K562 (cell line): ENCODE measurements at regions not wholly inside any gene's neighbourhood (a gene's known extent, or its start where the extent isn't known, plus 50 kb on each side); places are given as distances from the start of the nearest gene placed in this dataset.

Experiments used
- CC2D1A ChIP-seq: fragments of 450-650 bp; IDR thresholded peaks from 2 replicates; pipeline ENCODE4 v1.6.1; 2017; ENCODE audit warnings: mild to moderate bottlenecking
- CHD1 ChIP-seq: fragments of 200-600 bp; sonication (generic); IDR thresholded peaks from one replicate; pipeline ENCODE4 v1.6.1; 2012; ENCODE audit warnings: mild to moderate bottlenecking, moderate library complexity, low read length, inconsistent platforms
- FOXA3 ChIP-seq, 2 experiments: fragments of 450-650 bp in 1 of 2; sonication (generic) in 1 of 2; formaldehyde crosslinking; IDR thresholded peaks in 1 of 2; conservative IDR thresholded peaks in 1 of 2; 2 replicates each; pipeline versions ENCODE4 v1.4.0 to v1.8.0; 2020 to 2022; ENCODE audit warnings: mild to moderate bottlenecking in 2 of 2, missing genetic modification reagents in 1 of 2
- NCOA4 ChIP-seq: fragments of 450-650 bp; IDR thresholded peaks from 2 replicates; pipeline ENCODE4 v1.6.1; 2018; ENCODE audit warnings: mild to moderate bottlenecking; ENCODE audit not compliant: partially characterized antibody
- NFXL1 ChIP-seq: fragments of 450-650 bp; formaldehyde crosslinking; IDR thresholded peaks from 2 replicates; pipeline ENCODE4 v1.4.0; 2021; ENCODE audit warnings: mild to moderate bottlenecking
- POLR2A ChIP-seq: fragments of 450-650 bp; conservative IDR thresholded peaks from 2 replicates; pipeline ENCODE4 v1.6.1; 2016
- RAD21 ChIP-seq, 2 experiments: fragments of 250-450 bp in 1 of 2; fragments of 450-650 bp in 1 of 2; sonication (Bioruptor Pico) in 1 of 2; formaldehyde crosslinking in 1 of 2; IDR thresholded peaks in 1 of 2; conservative IDR thresholded peaks in 1 of 2; 2 replicates each; pipeline versions ENCODE4 v1.4.0 to v1.8.0; 2020 to 2022; ENCODE audit warnings: mild to moderate bottlenecking in 2 of 2, moderate library complexity in 1 of 2
- TEAD4 ChIP-seq, 2 experiments: sonication (generic) in 1 of 2; formaldehyde crosslinking in 1 of 2; IDR thresholded peaks; 2 replicates each; pipeline versions ENCODE4 v1.6.1 to v1.8.0; 2012 to 2022; ENCODE audit warnings: borderline replicate concordance in 1 of 2, inconsistent platforms in 1 of 2, low read length in 1 of 2, mild to moderate bottlenecking in 1 of 2, missing genetic modification reagents in 1 of 2
- ZNF561 ChIP-seq: fragments of 450-650 bp; formaldehyde crosslinking; conservative IDR thresholded peaks from 2 replicates; pipeline ENCODE4 v1.4.0; 2020; ENCODE audit warnings: mild to moderate bottlenecking, moderate library complexity
- TF ChIP-seq, protein P1 (sequence below), 3 experiments: IDR thresholded peaks in 2 of 3; conservative IDR thresholded peaks in 1 of 3; 2 replicates each; pipeline ENCODE4 v1.5.1; 2011 to 2012; ENCODE audit warnings: low read length in 3 of 3, mild to moderate bottlenecking in 3 of 3, control low read depth in 2 of 3, improper control_type of control experiment in 1 of 3, inconsistent platforms in 1 of 3, low read depth in 1 of 3, mixed read lengths in 1 of 3, moderate library complexity in 1 of 3; ENCODE audit not compliant: insufficient read depth in 2 of 3
- TF ChIP-seq, protein P2 (sequence below): sonication (generic); formaldehyde crosslinking; IDR thresholded peaks from 2 replicates; pipeline ENCODE4 v1.8.1; 2023; ENCODE audit warnings: mild to moderate bottlenecking, missing genetic modification reagents, moderate library complexity
- TF ChIP-seq, protein P3 (sequence below): sonication (generic); formaldehyde crosslinking; IDR thresholded peaks from 2 replicates; pipeline ENCODE4 v1.8.0; 2022; ENCODE audit warnings: missing genetic modification reagents, mild to moderate bottlenecking, borderline replicate concordance
- TF ChIP-seq, protein P4 (sequence below), 2 experiments: fragments of 450-650 bp in 1 of 2; sonication (generic) in 1 of 2; formaldehyde crosslinking in 1 of 2; IDR thresholded peaks; 2 replicates each; pipeline versions ENCODE4 v1.7.1 to v1.9.0; 2016 to 2022; ENCODE audit warnings: inconsistent platforms in 1 of 2, mild to moderate bottlenecking in 1 of 2, missing genetic modification reagents in 1 of 2
- TF ChIP-seq, protein P5 (sequence below): fragments of 250-450 bp; sonication (Bioruptor Pico); IDR thresholded peaks from 2 replicates; pipeline ENCODE4 v1.8.0; 2021; ENCODE audit warnings: borderline replicate concordance, mild to moderate bottlenecking, moderate library complexity; ENCODE audit not compliant: poor library complexity, severe bottlenecking

DNA sequence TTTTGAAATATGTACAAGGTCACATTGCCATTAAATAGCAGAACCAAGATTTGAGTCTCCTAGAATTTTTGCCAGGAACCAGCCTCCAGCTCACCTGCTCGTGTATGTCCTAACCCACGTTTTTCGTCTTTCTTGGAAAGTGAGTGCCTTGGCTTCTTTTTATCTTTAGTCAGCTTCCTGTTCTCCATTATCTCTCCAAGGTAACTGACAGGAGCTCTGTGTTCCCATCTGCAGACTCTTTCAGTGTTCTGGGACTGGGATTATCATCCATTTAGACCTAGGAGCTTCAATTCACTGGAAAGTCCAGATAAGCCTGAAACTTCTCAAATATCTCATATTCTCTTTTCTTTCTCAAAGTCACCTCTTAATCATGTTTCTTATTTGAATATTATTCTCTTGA, 193.7 kb downstream of the ZIC5 start:
- TF ChIP-seq TEAD4 (IDR thresholded peaks at IDR 0.05; ENCODE audit: low read length) (no peak; the same call in 1 of the 2 replicates), TEAD4 (CRISPR knock-in tag; IDR thresholded peaks at IDR 0.05; ENCODE audit: borderline replicate concordance) (no peak), CC2D1A (no peak), FOXA3 (CRISPR knock-in tag; conservative IDR thresholded peaks at IDR 0.05 in 1 of 2, IDR thresholded peaks at IDR 0.05 in 1 of 2) (no peak), NCOA4 (no peak), POLR2A (no peak), CHD1 (no peak), NFXL1 (no peak), ZNF561 (CRISPR knock-in tag) (no peak), RAD21 (CRISPR knock-in tag; conservative IDR thresholded peaks at IDR 0.05 in 1 of 2, IDR thresholded peaks at IDR 0.05 in 1 of 2) (no peak)
- TF ChIP-seq, protein P1, sequence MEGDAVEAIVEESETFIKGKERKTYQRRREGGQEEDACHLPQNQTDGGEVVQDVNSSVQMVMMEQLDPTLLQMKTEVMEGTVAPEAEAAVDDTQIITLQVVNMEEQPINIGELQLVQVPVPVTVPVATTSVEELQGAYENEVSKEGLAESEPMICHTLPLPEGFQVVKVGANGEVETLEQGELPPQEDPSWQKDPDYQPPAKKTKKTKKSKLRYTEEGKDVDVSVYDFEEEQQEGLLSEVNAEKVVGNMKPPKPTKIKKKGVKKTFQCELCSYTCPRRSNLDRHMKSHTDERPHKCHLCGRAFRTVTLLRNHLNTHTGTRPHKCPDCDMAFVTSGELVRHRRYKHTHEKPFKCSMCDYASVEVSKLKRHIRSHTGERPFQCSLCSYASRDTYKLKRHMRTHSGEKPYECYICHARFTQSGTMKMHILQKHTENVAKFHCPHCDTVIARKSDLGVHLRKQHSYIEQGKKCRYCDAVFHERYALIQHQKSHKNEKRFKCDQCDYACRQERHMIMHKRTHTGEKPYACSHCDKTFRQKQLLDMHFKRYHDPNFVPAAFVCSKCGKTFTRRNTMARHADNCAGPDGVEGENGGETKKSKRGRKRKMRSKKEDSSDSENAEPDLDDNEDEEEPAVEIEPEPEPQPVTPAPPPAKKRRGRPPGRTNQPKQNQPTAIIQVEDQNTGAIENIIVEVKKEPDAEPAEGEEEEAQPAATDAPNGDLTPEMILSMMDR (IDR thresholded peaks at IDR 0.05 in 2 of 3, conservative IDR thresholded peaks at IDR 0.05 in 1 of 3; ENCODE audit: insufficient read depth in 2 of 3, low read depth in 1 of 3, low read length in 3 of 3), result no peak
- TF ChIP-seq, protein P2, sequence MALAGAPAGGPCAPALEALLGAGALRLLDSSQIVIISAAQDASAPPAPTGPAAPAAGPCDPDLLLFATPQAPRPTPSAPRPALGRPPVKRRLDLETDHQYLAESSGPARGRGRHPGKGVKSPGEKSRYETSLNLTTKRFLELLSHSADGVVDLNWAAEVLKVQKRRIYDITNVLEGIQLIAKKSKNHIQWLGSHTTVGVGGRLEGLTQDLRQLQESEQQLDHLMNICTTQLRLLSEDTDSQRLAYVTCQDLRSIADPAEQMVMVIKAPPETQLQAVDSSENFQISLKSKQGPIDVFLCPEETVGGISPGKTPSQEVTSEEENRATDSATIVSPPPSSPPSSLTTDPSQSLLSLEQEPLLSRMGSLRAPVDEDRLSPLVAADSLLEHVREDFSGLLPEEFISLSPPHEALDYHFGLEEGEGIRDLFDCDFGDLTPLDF (CRISPR knock-in tag), result no peak
- TF ChIP-seq, protein P3, sequence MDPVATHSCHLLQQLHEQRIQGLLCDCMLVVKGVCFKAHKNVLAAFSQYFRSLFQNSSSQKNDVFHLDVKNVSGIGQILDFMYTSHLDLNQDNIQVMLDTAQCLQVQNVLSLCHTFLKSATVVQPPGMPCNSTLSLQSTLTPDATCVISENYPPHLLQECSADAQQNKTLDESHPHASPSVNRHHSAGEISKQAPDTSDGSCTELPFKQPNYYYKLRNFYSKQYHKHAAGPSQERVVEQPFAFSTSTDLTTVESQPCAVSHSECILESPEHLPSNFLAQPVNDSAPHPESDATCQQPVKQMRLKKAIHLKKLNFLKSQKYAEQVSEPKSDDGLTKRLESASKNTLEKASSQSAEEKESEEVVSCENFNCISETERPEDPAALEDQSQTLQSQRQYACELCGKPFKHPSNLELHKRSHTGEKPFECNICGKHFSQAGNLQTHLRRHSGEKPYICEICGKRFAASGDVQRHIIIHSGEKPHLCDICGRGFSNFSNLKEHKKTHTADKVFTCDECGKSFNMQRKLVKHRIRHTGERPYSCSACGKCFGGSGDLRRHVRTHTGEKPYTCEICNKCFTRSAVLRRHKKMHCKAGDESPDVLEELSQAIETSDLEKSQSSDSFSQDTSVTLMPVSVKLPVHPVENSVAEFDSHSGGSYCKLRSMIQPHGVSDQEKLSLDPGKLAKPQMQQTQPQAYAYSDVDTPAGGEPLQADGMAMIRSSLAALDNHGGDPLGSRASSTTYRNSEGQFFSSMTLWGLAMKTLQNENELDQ (CRISPR knock-in tag), result no peak
- TF ChIP-seq, protein P4, sequence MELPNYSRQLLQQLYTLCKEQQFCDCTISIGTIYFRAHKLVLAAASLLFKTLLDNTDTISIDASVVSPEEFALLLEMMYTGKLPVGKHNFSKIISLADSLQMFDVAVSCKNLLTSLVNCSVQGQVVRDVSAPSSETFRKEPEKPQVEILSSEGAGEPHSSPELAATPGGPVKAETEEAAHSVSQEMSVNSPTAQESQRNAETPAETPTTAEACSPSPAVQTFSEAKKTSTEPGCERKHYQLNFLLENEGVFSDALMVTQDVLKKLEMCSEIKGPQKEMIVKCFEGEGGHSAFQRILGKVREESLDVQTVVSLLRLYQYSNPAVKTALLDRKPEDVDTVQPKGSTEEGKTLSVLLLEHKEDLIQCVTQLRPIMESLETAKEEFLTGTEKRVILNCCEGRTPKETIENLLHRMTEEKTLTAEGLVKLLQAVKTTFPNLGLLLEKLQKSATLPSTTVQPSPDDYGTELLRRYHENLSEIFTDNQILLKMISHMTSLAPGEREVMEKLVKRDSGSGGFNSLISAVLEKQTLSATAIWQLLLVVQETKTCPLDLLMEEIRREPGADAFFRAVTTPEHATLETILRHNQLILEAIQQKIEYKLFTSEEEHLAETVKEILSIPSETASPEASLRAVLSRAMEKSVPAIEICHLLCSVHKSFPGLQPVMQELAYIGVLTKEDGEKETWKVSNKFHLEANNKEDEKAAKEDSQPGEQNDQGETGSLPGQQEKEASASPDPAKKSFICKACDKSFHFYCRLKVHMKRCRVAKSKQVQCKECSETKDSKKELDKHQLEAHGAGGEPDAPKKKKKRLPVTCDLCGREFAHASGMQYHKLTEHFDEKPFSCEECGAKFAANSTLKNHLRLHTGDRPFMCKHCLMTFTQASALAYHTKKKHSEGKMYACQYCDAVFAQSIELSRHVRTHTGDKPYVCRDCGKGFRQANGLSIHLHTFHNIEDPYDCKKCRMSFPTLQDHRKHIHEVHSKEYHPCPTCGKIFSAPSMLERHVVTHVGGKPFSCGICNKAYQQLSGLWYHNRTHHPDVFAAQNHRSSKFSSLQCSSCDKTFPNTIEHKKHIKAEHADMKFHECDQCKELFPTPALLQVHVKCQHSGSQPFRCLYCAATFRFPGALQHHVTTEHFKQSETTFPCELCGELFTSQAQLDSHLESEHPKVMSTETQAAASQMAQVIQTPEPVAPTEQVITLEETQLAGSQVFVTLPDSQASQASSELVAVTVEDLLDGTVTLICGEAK (IDR thresholded peaks at IDR 0.05), result no peak
- TF ChIP-seq, protein P4 (CRISPR knock-in tag; IDR thresholded peaks at IDR 0.05), result no peak
- TF ChIP-seq, protein P5, sequence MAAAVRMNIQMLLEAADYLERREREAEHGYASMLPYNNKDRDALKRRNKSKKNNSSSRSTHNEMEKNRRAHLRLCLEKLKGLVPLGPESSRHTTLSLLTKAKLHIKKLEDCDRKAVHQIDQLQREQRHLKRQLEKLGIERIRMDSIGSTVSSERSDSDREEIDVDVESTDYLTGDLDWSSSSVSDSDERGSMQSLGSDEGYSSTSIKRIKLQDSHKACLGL, result no peak
